ENCODE measurements at regions not wholly inside any gene's neighbourhood (a gene's known extent, or its start where the extent isn't known, plus 50 kb on each side); places are given as distances from the start of the nearest gene placed in this dataset.

DNA sequence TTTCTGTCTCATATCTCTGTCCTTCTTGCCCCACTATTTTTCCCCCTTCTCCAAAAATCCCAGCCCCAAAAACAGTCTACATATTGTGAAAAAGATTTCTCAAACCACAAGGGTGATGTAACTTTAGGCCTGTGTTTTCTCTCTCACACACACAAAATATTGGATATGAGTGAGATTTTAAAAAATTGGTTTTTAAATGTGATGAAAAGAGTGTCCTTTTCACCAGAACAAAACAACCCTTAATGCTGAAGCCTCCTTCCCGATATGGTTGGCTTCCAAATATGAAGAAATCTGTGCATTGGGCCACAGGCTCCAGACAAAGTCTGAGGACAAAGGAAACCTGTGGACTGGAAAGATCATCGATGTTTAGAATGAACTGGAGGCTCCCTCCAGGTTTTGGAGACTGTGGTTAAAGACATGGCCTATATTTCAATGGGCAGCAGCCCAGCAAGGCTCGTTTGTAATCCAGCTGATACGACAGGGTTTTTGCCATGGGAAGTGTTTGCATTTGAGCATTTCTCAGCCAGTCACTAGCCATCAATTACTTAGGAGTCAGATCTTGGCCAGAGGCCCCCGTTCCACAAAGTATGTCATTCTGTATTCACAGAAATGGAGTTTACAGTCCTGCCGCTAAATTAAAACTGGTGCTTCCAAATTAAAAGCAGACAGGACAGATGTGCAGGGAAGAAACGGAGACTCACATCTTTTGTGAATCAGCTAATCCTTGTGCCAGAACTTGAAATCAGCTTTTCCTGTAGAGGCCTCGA lies 546.3 kb downstream of the EBF1 start:
- DNase-seq = no peak

- no peak for DNase-seq
Observed at GRCh38 chr5:158552241-158552640, 547.5 kb downstream of the EBF1 start.

- no peak for DNase-seq
Observed at GRCh38 chr5:158549311-158549710, 550.4 kb downstream of the EBF1 start.

- DNase-seq = no peak
Observed at GRCh38 chr5:158546748-158547147, 553.0 kb downstream of the EBF1 start.

DNA sequence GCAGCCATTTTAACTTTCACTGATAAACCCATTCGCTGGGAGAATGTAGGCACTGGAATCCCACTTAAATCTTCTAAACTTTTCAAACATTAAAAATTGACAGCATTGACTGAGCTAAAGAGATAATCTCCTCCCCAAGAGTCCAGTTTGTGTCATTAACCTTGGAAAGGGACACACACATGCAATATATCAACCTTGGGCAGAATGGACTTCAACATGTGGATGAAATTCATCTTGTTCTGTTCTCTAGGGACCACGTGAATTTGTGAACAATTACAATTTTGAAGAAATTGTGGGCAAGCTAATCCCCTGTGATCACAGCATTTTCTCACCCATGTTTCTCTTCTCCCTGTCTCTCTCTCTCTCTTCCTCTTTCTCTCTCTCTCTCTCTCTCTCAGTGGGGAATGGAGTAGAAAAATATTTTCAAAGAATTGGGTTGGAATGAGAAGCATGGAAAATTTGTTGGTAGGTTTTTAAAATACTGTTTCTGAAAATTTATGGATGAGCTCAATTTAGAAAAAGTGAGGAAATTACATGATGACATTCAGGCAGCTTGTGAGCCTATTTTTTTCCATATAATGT lies 553.7 kb downstream of the EBF1 start:
- DNase-seq = no peak

DNA sequence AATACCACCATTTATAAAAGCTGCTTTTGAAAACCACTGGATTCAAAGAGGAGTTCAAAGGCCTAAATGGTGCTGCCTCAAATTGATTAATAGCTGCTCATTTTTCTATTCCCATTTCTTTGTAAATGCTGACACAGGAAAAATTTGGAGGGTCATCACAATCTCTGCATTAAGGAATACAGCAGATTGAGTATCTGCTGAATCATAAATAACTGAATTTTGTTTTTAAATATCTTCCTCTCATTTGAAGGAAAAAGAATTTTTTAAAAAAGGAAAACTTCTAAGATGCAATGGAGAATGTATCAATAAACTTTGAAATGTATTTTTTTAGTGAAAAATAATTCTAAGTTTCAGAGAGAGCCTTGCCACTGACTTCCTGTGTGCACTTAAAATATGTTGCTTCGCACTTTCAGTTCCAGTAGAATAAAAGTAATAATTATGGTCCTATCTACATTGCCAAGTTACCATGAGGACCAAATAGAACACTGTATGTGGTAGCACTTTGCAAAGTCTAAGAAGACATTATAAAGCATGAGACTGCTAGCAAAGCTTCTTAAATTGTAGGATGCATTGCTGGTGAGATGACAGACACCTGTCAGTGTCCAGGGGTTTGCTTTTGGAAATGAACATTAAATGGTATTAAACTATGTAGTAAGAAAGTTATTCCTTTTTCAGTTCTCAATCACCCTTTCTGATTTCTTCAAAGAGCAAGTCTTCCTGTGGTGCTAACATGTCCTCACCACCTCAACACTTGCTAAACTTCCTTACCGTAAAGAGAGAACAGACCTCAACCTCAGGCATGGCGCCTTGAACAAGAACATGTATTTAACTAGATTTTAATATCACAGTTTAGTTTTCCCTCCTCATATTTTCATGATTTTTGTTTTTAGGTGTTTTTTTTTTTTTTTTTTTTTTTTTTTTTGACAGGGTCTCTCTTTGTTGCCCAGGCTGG lies 555.1 kb downstream of the EBF1 start:
- DNase-seq = no peak

DNA sequence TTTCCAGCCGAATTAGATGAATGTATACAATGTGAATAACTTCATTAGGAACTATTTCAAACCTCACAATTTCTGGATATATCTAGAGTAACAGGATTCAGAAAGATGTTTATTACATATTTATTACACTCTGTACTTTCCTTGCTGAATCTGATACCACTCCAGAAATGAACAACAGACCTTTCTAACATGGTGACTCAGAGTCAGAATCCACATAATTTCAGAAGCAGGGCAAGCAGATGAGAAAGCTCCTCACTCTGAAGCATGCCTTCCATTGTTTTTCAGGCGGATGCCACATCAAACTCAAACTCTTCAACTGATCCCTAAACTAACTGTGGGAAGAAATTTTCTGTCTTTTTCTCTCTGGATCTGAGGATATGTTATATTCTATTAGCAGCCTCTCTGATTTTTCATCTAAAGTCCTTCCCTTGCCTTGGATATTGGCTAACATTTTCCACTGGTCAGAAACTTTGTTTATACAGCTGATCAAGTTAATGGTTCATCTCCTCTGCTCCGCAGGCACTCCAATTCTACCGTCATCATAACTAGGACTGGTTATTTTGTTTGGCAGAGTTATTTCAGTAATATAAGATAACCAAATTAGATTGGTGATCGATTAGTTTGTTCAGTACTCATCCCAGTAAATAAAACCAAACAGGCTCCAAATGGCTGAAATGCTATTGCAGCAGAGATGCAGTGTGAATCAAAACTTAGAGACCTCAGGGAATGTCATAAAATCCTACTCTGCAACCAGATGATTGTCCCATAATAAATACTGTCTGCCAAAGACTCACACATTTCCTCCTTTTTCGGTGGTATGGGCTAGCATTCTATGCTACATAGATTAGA lies 556.0 kb downstream of the EBF1 start:
- DNase-seq = no peak

DNA sequence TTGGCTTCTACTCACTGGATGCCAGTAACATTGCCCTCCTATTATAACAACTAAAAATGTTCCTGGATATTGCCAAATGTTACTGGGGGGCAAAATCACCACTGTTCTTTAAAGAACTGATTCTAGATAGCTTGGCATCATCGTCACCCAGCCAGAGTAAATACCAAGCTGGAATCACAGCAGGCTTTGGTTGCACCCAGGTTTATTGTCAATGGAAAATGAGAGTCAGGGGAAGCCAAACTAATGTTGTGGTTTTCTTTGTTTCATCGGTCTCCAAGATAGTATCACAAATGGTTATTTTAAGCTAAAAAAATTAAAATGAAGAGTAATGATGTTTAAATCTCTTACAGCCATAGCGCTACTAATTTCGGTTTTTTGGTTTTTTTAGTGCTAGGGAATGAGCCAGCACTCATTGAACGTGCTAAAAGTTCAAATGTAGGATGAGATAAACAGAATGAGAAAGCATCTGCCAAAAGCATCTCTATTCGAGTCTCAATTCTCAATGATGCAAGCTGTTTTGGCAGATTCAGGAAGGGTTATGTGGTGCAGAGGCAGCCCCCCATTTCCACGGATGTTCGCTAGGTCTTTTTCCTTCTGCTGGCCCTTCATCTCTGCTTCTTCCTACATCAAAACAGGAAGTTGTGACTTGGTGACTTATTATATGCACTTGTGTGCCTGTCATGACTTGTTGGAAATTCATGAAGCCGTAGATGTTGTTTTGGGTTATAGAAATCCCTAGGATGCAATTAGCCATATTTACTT lies 558.0 kb downstream of the EBF1 start:
- DNase-seq = no peak

GRCh38 chr5:158538506-158539074 lies 561.1 kb downstream of the EBF1 start:
- DNase-seq = no peak

DNA sequence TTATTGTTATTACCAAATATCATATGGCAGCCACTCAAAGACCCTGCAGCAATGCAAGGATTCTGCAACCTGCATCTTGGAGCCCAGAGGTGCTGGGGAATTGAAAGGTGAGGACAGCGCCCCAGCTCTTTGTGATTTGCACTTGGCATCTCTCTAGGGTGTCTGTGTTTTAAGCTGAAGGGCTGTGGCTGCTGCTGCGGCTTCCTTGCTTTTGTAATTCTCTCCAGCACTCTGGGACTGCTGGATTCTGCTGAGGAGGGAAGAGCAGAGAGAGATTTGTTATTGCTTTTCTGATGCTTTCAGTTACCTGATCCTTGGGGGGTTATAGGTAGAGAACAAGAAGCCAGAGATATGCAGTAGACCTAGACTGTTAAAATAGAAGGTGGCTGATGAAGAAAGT lies 562.4 kb downstream of the EBF1 start:
- DNase-seq = no peak

DNA sequence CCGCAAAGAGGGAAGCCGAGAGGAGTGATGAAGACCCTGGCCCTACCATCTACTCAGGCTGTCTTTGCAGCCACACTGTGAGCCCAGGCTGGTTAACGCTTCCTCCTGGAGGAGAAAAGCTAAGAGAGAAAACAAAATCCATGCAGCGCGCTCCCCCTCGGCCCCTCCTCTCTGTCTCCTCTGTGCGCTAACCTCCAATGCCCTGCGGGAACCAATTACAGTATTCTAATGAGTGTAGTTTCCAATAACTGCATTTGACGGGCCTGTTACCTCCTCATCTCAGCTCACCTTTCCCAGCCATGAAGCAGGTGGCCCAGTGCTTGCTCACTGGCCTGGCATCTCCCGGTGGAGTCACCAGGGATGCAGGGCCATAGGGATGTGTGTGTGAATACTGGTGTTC lies 565.5 kb downstream of the EBF1 start:
- DNase-seq = no peak

DNA sequence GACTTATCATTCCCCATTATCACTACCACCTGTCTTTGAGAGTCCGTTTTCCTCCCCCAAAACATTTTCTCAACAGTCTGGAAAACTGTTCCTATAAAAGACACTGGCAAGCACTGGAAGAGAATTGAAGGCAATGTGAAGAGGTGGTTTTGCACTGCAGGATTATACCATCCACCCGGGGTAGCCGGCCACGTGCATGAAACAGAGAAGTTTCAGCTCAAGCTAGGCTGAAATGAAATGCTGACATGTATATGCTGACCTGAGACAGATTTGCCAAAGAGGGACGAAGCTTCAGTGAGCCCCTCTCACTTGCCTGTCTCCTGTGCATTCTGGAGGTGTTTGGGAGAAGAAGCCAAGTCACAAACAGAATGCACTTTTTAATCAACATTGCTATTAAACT lies 567.0 kb downstream of the EBF1 start:
- no peak for DNase-seq

- no peak for DNase-seq
Observed at GRCh38 chr5:158531860-158532259, 567.9 kb downstream of the EBF1 start.

GRCh38 chr5:158530115-158530514 lies 569.6 kb downstream of the EBF1 start:
- DNase-seq = no peak

- DNase-seq = no peak
Observed at GRCh38 chr5:158529454-158529853, 570.3 kb downstream of the EBF1 start.

DNA sequence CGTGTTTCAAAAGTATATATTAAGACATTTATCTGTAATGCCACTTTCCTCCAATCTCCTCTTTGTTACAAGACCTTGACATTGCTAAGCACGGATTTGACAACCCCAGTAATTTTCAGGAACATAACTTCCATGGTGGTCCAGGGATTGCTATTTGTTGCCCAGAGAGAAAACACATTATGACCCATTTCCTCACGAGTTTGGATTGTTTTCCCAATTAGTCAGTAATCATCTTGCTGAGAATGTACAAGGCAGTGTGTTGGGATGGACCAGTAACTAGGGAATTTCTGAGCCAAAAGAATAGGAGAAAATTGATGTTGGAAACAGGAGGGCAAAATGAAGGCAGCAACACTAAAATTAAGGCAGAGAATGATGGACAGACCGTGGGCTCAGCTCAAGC lies 574.1 kb downstream of the EBF1 start:
- no peak for DNase-seq

DNA sequence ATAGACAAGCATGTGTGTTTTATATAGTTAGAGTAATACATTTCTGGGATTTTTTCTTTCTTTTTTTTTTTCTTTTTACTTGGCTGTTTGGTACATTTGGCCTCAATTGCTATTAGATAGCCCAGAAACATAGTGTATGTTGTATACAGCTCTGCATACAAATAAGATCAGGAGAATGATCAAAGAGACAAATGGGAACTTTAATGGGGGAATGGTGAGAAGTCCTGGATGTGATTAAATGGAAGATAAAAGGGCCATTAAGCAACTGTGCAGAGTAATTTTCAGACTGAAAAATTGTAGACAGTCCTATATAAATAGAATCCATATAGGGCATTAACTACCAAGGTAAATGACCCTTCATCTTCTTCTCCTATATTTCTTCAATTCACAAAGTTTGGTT lies 575.6 kb downstream of the EBF1 start:
- DNase-seq = no peak

- DNase-seq = no peak
Observed at GRCh38 chr5:158522776-158523175, 576.9 kb downstream of the EBF1 start.

DNA sequence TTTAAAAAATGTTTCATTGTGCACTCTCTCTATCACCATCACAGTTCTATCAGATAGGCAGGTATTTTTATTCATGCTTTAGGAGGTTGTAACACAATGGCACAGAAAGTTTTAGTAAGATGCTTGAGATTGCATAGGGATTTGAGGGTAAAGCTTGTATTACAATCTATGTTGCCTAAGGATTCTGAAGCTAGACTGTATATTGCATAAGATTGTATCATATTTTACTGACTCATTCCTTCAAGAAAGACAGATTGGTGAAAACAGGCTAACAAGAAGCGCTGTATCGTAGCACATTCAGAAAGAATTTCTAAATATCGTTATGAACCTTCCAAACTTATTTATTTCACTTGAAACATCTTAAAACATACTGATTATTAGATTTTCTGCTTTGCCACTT lies 577.7 kb downstream of the EBF1 start:
- DNase-seq = no peak

DNA sequence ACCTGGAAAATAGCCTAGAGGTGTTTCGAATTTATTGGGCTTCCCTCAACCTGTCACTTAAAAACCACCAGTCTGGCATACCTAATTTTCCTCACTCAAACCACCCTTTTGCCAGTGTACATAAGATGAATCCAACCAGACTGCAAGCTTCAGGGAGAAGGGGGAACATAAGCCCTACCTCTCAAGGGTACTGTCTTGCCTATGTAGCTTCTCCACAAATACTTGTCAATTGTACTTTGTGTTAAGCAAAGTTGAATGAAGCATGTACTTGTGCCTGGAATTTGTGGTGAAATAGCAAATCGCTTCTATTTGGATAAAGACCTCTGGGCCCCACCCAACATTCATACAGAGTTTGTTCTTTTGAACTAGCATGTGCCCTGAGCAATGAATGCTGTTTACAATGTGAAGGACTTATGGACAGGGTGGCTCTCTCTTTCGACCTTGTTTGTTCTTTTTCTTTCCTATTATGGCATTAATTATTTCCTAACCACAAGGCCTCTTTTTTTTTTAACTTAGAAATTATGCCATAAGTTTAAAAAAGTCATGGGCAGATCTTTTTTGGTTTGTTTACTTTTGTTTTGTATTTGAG lies 580.2 kb downstream of the EBF1 start:
- no peak for DNase-seq

GRCh38 chr5:158516521-158516920 lies 583.2 kb downstream of the EBF1 start:
- DNase-seq = no peak

All from midbrain (tissue), 1 donor.